ENCODE measurements at regions not wholly inside any gene's neighbourhood (a gene's known extent, or its start where the extent isn't known, plus 50 kb on each side); places are given as distances from the start of the nearest gene placed in this dataset.

DNA sequence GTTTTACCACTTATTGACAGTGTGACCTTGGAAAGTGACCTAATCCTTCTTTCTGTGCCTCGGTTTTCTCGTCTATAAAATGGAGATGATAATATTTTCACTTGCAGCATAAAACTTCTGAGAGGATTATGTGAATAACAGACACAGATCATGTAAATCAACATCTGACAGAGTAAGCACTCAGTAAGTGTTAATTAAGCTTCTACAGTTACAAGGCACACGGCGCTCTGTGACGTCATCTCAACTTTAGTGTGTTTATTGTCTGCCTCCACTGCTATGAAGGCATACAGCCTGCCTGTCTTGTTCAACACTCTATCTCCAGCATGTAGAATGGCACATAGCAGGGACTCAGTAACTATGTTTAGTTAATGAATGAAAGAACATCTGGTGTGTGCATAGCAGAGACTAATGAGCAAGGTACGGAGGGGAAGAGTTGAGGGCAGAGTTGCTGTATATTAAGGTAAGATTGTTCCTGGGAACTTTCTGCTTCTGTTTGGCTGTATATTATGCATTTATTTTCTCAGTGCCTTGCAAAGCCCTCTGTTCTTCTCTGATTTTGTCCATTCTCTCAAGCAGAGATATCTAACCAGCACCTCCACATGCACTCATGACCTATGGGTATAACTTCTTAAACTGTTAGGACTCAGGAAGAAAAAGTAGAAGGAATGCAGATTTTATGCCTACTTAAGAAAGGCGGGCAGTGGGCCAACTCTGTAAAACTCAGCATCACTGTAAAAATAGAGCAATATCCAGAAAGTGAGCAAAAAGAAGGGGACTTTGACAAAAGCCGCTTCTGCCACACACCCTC lies 66.4 kb upstream of the STMND1 start:
- TF ChIP-seq EP300 (IDR thresholded peaks at IDR 0.05) (no peak), POLR2A (IDR thresholded peaks at IDR 0.05) (no peak)
- TF ChIP-seq, protein P1, sequence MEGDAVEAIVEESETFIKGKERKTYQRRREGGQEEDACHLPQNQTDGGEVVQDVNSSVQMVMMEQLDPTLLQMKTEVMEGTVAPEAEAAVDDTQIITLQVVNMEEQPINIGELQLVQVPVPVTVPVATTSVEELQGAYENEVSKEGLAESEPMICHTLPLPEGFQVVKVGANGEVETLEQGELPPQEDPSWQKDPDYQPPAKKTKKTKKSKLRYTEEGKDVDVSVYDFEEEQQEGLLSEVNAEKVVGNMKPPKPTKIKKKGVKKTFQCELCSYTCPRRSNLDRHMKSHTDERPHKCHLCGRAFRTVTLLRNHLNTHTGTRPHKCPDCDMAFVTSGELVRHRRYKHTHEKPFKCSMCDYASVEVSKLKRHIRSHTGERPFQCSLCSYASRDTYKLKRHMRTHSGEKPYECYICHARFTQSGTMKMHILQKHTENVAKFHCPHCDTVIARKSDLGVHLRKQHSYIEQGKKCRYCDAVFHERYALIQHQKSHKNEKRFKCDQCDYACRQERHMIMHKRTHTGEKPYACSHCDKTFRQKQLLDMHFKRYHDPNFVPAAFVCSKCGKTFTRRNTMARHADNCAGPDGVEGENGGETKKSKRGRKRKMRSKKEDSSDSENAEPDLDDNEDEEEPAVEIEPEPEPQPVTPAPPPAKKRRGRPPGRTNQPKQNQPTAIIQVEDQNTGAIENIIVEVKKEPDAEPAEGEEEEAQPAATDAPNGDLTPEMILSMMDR (IDR thresholded peaks at IDR 0.05) = no peak
